Keratinocyte (primary cell): ENCODE measurements at regions not wholly inside any gene's neighbourhood (a gene's known extent, or its start where the extent isn't known, plus 50 kb on each side); places are given as distances from the start of the nearest gene placed in this dataset.

Source experiments
- DNase-seq: peaks from one replicate; pipeline ENCODE4 v3.0.0-alpha.2; 2011; ENCODE audit warnings: low read depth, missing footprints, low spot score
- FAIRE-seq: peaks from 2 replicates; lab custom pipeline; 2011; peaks lifted over from hg19 to GRCh38; lab: Jason Lieb, UNC
- H2AFZ ChIP-seq: 2 replicates; pipeline ENCODE4 v1.6.0; 2012; ENCODE audit warnings: low read length, control low read depth, inconsistent platforms; ENCODE audit not compliant: control insufficient read depth
- H3K27ac ChIP-seq: 2 replicates; pipeline ENCODE4 v1.5.1; 2011; ENCODE audit warnings: low read length; ENCODE audit not compliant: control insufficient read depth, insufficient read depth
- H3K27me3 ChIP-seq: 3 replicates; pipeline ENCODE4 v1.6.0; 2011; ENCODE audit warnings: low read length; ENCODE audit not compliant: control insufficient read depth, insufficient read depth; ENCODE audit errors: extremely low read depth
- H3K36me3 ChIP-seq, 2 experiments: 2 replicates in 1 of 2; 3 replicates in 1 of 2; pipeline ENCODE4 v1.5.1; 2011; ENCODE audit warnings: low read length in 2 of 2, mild to moderate bottlenecking in 1 of 2; ENCODE audit not compliant: control insufficient read depth in 2 of 2, insufficient read depth in 2 of 2; ENCODE audit errors: extremely low read depth in 1 of 2
- H3K4me1 ChIP-seq: 3 replicates; pipeline ENCODE4 v1.5.1; 2011; ENCODE audit warnings: low read length; ENCODE audit not compliant: control insufficient read depth, insufficient read depth; ENCODE audit errors: extremely low read depth
- H3K4me2 ChIP-seq: 3 replicates; pipeline ENCODE4 v1.6.0; 2011; ENCODE audit warnings: low read depth, low read length; ENCODE audit not compliant: control insufficient read depth, insufficient read depth; ENCODE audit errors: extremely low read depth
- H3K4me3 ChIP-seq, 3 experiments: fragments of 200-600 bp in 1 of 3; sonication (generic) in 1 of 3; 2 replicates in 2 of 3; 3 replicates in 1 of 3; pipeline ENCODE4 v1.5.1; 2011 to 2016; ENCODE audit warnings: low read length in 3 of 3, mild to moderate bottlenecking in 3 of 3, control low read depth in 2 of 3, inconsistent platforms in 1 of 3, low read depth in 1 of 3, mixed read lengths in 1 of 3, mixed run types in 1 of 3, moderate library complexity in 1 of 3; ENCODE audit not compliant: control insufficient read depth in 2 of 3, insufficient read depth in 2 of 3; ENCODE audit errors: extremely low read depth in 1 of 3
- H3K79me2 ChIP-seq: 2 replicates; pipeline ENCODE4 v1.6.0; 2012; ENCODE audit warnings: low read length; ENCODE audit not compliant: control insufficient read depth, insufficient read depth
- H3K9ac ChIP-seq: 3 replicates; pipeline ENCODE4 v1.6.0; 2011; ENCODE audit warnings: low read length; ENCODE audit not compliant: control insufficient read depth, insufficient read depth; ENCODE audit errors: extremely low read depth
- H3K9me1 ChIP-seq: 3 replicates; pipeline ENCODE4 v1.6.0; 2011; ENCODE audit warnings: low read length; ENCODE audit not compliant: control insufficient read depth, insufficient read depth; ENCODE audit errors: extremely low read depth
- H3K9me3 ChIP-seq: 2 replicates; pipeline ENCODE4 v1.5.1; 2012; ENCODE audit warnings: low read depth, low read length; ENCODE audit not compliant: control insufficient read depth
- H4K20me1 ChIP-seq: 3 replicates; pipeline ENCODE4 v1.6.0; 2011; ENCODE audit warnings: low read length; ENCODE audit not compliant: control insufficient read depth, insufficient read depth; ENCODE audit errors: extremely low read depth
- CTCF ChIP-seq, 3 experiments: IDR thresholded peaks in 1 of 3; conservative IDR thresholded peaks in 1 of 3; optimal IDR thresholded peaks in 1 of 3; 2 replicates in 2 of 3; 3 replicates in 1 of 3; pipeline versions ENCODE3 to v1.5.1; 2011; ENCODE audit warnings: low read length in 3 of 3, mild to moderate bottlenecking in 3 of 3, moderate library complexity in 2 of 3, control low read depth in 1 of 3, inconsistent platforms in 1 of 3; ENCODE audit not compliant: insufficient read depth in 2 of 3; ENCODE audit errors: extremely low read depth in 1 of 3
- EZH2 ChIP-seq: IDR thresholded peaks from one replicate; pipeline ENCODE4 v1.6.1; 2012; ENCODE audit warnings: inconsistent platforms, mild to moderate bottlenecking, low read length, moderate library complexity
- dilution Hi-C: fragments of 300-500 bp; cut with MboI; formaldehyde crosslinking; loops from one replicate; pipeline ENCODE4 v1.7.0; 2020; ENCODE audit warnings: low sequenced_read_pairs; ENCODE audit not compliant: extremely low pct_ligation_motif_present

DNA sequence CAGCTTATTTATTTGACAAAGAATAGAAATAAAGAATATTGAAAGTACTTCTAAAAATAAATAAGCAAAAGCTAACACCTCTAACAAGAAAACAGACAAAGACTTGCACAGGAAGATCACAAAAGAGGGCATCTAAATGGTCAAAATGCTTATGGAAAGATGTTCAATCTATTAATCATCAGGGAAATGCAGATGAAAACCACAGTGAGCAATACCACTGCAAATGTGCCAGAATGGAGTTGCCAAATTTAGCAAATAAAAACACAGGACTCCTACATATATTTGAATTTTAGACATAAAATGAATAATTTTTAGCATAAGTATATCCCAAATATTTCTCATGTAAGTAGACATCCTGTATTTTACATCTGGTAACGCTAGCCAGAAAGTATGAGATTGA, 56.1 kb upstream of the HPGD start:
- no peak overlapping the region for H3K27ac ChIP-seq
- H3K4me3 ChIP-seq, result no peak overlapping the region
- no peaks in the 10 kb centered on the region for H3K9me1 ChIP-seq
- no peak overlapping the region for H3K9ac ChIP-seq
- no peaks in the 10 kb centered on the region for H3K79me2 ChIP-seq
- no peaks in the 10 kb centered on the region for H3K9me3 ChIP-seq
- dilution Hi-C loops, result no loop called here
- no peak overlapping the region for H2AFZ ChIP-seq
- H4K20me1 ChIP-seq, result no peaks in the 10 kb centered on the region
- DNase-seq, result no peak
- H3K36me3 ChIP-seq, result no peaks in the 10 kb centered on the region
- H3K27me3 ChIP-seq, result no peaks in the 10 kb centered on the region
- H3K4me2 ChIP-seq, result no peak overlapping the region
- TF ChIP-seq CTCF (optimal IDR thresholded peaks at IDR 0.05 in 1 of 3, IDR thresholded peaks at IDR 0.05 in 1 of 3, conservative IDR thresholded peaks at IDR 0.05 in 1 of 3; ENCODE audit: extremely low read depth in 1 of 3, insufficient read depth in 2 of 3, low read length in 3 of 3), result no peak
- TF ChIP-seq EZH2, result no peak
- FAIRE-seq, result peak; percentile 29
- peaks cover 8% of the 10 kb centered on the region for H3K4me1 ChIP-seq

DNA sequence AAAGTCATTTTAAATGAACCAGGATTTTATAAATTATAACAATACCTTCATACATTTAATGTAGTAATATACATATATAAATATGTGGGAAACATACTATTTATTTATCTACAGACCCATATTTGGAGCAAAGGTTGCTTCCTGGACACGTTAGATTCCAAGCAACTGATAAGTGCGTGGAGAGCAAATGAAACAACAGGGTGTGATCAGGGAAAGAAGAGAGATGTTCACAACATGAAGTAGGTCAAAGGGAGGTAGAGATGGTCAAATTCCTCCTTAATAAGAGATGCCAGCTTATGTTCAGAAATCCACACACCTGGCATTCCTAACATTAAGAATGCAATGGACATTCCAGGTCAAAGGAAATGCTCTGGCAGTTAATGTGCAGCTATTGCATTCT, 53.1 kb upstream of the HPGD start:
- TF ChIP-seq EZH2, result no peak
- TF ChIP-seq CTCF (optimal IDR thresholded peaks at IDR 0.05 in 1 of 3, IDR thresholded peaks at IDR 0.05 in 1 of 3, conservative IDR thresholded peaks at IDR 0.05 in 1 of 3; ENCODE audit: extremely low read depth in 1 of 3, insufficient read depth in 2 of 3, low read length in 3 of 3), result no peak
- no peaks in the 10 kb centered on the region for H3K9me3 ChIP-seq
- DNase-seq (no peak), FAIRE-seq (no peak)
- H3K36me3 ChIP-seq, result no peaks in the 10 kb centered on the region
- no peak overlapping the region for H3K9ac ChIP-seq
- no peak overlapping the region for H3K4me2 ChIP-seq
- no peak overlapping the region for H3K27ac ChIP-seq
- dilution Hi-C loops, result no loop called here
- peaks cover 5% of the 10 kb centered on the region for H3K4me1 ChIP-seq
- no peak overlapping the region for H3K4me3 ChIP-seq
- no peaks in the 10 kb centered on the region for H3K79me2 ChIP-seq
- H3K27me3 ChIP-seq, result no peaks in the 10 kb centered on the region
- H4K20me1 ChIP-seq, result no peaks in the 10 kb centered on the region
- no peak overlapping the region for H2AFZ ChIP-seq
- no peaks in the 10 kb centered on the region for H3K9me1 ChIP-seq
